8988T (cell line): ENCODE measurements at regions not wholly inside any gene's neighbourhood (a gene's known extent, or its start where the extent isn't known, plus 50 kb on each side); places are given as distances from the start of the nearest gene placed in this dataset.
"Not testable (repeated sequence)": the region's sequence is repeated elsewhere in the genome, so short reads cannot be mapped to it uniquely, and the experiment has no call there.

Source experiments
- DNase-seq: peaks from one replicate; pipeline ENCODE4 v3.0.0; 2011

DNA sequence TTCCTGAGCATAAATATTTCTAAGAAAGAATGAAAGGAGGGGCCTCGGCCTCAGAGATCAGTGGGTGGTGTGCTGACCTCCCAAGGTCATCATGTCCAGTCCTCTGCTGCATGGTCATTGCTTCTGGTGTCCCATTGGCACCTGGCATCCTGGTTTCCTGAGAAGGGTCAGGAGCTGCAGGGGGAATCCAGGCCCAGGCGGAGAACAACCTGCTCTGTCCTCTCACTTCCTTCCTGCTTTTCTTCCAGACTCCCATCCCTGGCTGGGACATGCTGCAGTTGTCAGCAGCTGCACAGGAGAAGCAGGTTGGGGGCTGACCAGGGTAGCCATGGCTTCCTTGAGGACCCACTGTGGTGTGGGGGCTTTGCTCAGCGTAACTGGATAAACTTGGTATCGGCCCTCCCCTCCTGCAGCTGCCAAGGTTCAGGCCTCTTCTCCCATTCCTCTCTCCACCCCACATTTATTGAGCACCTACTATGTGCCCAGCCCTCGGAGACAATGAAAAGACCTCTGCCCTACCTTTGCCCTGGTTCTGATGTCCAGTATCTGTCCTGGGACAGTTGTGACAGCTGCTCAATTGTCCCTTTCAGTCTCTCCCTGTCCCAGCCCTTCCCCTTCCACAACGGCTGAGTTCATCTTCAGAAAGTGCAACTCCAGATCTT is 155.2 kb downstream of the CEBPB start:
- DNase-seq = no peak

DNA sequence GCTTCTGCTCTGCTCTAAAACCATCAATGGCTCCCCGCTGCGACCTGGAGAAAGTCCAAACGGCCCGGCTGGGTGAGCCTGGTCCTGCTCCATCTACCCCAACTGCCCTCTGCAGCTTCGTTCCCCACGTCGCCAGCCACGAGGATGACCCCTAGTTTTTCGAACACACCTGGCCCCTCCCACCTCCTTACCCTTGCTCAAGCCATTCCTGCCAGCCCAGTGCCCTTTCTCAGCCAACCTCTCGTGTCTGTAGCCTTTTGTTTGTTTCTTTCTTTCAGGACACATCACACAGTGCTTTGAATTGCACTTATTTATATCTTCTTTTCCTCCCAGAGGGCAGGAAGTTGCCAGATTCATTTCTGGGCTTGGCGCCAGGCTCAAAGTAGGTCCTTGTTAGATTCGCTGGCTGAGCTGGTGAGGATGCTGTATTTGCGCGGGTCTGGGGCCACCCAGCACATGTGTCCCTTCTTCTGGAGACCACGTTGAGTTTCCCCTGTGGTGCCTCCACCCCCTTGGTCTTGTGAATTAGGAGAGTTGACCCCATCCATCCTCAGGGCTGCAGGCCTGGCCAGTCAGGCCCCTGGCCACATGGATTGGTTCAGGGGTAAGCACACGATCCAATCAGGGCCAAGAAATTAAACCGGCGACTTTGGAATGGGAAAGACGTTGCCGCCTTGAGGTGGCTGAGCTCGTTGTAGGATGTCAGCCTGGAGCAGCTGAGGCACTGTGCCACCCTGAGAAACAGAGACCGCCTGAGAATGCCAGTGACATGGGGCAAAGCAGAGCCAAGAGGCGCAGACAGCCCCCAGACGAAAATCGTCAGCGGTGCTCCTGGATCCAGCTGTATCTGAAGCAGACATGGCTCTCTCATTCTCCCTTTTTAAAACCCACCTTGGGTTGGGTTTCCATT is 156.0 kb downstream of the CEBPB start:
- no peak for DNase-seq

DNA sequence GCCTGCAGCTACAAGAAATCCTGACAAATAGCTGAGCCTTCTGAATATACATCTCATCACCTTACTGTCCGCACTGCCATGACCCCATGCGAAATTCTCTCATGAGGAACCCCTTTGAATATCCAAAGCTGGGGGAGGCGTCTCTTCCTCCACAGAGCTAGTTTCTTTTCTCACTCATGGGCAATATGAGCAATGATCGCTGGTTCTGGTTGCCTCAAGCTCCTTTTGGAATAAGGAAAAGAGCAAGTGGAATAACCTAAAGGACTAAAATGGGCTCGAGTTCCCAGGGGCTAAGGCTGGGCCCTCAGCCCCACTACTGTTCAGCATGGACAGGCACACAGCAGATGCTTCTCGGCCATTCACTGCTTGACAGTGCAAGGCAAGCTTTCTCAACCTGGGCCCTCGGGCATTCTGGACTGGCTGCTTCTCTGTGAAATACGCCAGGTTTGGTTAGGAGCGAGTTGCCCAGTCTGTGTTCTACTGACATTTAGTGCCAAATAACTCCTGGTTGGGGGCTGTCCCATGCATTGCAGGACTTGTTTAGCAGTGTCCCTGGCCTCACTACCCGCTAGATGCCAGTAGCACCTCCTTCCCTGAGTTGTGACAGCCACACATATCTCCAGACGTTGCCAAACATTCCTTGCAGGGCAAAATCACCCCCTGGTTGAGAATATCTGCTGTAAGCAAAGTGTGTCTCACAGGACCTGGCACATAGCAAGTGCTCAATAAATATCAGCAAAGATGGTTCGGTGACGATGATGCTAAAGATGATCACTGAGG is 156.8 kb downstream of the CEBPB start:
- DNase-seq = no peak

DNA sequence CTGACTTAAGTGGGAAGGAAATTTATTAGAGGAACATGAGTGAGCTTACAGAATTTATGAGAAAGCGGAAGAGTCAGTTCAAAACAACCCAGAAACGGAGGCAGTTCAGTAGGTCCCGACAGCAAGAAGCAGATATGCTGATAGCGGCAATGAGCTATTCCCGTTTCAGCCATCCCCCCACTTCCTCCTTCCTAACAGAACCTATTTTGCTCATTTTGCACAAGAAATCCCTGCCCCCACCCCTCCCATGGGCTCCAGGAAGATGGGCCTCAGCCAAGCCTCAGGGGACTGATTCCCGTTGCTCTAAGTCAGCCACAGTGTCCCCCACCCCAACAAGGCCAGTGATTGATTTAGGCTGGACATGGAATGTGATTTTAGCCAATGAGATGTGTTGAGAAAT is 157.5 kb downstream of the CEBPB start:
- DNase-seq = no peak

DNA sequence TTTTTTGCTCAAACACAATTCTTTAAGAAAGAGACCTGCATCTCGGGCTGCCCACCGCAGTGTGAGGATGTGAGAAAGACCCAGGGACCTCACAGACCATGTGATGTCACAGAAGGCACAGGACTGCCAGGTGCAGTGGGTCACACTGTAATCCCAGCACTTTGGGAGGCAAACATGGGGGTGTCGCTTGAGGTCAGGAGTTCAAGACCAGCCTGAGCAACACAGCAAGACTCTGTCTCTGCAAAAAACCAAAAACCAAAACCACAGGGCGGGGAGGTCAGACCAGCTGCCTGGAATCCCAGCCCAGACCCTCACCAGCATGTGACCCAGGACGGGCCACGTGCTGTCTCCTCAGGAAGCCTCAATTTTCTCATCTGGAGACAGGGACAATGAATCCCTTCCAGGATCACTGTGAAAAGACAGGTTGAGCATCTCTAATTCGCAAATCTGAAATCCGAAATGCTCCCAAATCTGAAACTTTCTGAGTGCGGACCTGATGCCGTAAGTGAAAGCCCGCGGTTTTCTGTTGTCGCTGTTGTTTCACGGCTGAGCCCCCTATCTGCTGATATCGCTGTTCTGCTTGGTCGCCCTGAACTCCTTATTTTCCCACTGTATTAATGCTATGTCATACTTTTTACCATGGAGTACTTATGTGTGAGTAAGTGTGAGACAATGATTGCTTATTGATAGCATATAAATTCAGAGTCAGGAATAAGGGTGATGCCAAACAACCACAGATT is 159.5 kb upstream of the PTPN1 start:
- no peak for DNase-seq

DNA sequence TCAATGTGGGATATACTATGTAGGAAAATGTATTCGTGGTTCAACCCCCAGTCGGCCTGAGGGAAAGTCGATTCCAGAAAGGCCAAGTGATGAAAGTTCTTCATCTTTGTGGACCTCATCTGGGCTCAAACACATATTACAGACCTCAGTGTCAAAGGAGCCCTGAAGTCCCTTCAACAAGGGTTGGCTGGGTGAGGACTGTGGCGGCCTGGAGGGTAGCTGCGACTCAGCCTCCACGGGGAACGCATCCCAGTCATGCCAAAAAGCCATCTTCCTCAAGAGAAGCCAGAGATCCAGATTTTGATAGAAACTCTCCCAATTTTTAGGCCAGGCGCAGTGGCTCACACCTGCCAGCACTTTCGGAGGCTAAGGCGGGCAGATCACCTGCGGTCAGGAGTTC is 158.6 kb upstream of the PTPN1 start:
- DNase-seq = no peak

DNA sequence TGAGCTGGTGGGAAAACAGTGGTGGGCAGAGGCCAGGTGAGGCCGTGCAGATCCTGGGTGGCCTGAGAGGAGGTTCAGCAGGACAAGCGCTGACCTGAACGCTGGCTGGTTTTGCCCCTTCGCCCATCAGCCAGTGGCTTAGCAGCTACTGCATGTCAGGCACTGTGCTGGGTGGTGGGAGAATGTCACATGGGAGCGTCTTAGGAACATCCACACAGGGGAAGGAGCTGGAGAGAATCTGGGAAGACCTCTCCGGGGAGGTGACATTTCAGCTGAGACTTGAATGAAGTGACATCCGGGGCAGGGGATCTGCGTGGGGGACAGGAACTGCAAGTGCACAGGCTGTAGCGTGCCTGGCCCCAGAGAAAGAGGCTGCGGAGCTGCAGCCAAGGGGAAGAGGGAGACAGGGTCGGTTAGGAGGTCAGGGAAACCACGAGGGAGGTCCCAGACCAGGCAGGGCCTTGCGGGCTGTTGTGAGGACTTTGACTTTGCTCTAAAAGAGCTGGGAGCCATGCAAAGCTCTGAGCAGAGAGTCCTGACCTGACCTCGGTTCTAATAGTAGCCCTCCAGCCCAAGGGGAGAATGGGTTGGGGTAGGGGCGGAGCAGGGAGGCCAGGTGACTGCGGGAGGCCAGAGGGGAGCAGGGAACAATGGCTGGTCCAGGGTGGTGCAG is 156.8 kb upstream of the PTPN1 start:
- DNase-seq = no peak

DNA sequence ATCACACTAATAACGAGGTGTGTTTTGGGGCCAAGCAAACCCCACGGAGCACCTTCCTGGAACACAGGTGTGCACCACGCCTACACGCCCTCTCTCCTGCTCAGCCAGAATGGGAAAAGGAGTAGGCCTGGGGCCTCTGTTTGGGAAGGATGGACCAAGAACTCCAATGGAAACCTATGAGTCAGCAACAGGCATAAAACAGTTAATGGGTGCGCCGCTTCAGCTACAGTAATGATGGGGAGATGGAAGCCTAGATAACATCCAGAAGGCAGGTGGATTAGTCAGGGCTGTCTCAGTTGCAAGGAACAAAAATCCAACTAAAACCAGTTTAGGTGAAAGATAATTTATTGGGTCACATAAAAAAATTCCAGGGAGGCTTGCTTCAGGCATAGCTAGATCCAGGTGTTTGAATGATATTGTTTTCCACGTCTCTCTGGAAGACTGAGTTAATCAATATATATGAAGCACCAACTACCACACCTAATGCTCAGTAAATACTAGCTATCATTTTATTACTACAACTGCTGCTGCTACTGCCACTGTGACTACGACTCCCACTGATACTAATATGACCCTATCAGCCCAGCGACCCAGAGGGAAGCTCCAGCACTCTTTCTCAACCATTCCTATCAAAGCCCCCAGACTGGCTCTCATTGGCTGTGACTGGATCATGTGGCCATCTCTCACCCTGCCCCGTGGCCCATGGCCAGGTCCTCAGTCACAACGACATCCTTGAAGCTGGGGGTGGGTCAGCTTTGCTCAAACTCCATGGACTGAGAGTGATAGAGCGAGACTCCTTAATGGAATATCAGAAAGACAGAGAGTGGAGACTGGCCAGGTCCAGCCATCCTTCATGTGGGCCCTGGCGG is 155.2 kb upstream of the PTPN1 start:
- DNase-seq = no peak

DNA sequence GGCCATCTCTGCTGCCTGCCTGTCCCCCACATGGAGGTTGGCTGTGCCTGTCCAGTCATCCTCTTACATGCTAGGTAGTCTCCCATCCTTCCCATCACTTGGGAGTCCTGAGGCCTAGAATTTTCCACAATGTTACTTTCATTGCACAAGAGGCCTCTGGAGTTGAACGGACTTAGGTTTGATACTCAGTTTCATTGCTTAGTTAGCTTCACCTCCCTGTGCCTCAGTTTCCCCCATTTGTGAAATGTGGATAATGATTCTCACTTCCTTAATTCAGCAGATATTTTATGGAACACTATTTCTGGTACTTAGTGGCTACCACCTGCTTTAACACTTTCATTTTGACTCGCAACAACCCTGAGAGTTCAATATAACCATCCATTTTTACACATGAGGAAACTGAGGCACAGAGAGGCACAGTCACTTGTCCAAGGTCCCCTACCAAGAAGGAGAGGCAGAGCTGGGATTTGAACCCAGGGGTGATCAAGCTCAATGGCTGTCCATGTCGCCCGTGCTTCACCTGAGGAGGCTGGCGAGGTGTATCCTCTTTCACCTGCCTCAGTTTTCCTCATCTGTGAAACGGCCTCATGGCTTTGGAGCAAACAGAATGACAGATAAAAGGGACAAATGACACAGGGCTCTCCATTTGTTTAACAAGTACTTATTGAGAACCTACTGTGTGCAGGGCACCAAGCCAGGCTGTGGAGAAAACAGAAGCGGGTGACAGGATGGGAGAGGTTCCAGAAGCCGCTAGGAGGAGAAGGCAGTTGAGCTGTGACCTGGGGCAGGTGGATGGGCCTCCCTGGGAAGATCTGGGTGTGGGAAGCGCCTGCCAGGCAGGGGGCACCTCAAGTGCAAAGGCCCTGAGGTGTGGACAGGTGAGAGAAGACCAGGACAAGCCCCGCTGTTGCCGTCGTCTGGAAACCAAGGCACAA is 154.3 kb upstream of the PTPN1 start:
- no peak for DNase-seq

DNA sequence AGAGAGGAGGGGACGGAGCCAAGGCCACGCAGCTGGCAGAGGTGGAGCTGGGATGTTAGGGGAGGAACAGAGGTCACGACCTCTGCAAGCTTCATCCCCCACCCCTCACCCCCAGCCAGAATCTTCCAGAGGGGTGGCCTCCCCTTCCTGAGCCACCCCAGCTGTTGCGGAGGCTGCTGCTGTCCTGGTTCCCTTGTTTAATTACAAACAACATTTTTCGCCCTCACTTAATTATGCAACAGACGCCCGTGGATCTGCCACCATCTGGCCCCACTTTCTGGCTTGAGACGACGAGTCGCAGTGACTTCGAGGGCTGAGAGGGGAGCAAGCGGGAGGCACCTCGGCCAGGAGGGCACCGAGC is 153.7 kb upstream of the PTPN1 start:
- no peak for DNase-seq

DNA sequence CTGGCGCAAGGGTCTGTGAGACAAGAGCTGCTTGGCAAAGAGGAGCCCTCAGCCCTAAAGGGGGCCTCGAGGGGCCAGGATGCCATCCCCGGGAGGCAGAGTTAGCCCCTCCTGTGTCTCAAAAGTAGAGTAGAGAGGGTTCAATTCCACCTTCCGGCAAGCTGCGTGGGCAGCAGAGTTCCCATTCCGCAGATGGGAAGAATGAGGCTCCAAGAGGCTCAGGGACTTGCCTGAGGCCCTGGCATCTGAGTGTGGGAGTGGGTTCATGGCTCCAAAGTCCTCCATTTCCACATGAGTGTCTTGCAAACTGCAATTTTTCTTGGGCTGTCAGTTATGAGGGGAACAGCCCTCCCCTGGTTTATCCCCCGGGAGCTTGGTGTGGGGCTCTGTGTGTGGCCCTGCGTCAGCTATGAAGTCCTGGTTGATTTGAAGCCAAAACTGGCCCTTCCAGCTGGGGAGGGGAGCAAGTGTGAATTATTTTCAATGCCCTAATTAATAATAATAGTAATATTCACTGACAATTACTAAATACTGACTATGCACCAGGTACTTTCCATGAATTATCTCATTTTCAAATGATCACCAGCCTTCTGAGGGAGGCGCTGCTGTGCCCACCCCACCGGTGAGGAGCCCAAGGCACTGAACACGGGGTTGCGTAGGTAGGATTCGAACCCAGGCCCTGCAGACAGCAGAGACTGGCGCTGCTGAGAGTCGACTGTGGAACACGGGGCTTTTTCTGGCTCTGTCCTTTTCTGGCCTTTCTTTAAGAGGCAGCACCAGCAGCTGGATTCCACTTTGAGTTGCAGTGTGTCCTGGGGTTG is 153.0 kb upstream of the PTPN1 start:
- DNase-seq = no peak

DNA sequence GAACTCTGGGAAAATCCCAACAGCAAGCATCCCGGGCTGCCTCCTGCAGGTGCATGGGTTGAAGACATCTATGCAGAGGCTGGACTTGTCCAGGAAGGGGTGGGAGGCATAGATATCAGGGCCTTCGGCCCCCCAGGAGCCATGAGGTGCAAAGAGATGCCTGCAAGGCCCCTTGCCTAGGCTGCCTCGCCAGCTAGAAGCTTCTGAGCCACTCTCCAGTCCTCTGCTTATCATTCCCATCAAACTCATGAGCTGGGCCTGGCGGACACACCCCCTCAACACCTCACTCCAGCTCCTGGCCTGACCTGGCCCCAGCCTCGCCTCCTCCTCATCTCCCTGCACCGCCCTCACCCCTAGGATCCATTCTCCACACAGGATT is 152.4 kb upstream of the PTPN1 start:
- DNase-seq = no peak

DNA sequence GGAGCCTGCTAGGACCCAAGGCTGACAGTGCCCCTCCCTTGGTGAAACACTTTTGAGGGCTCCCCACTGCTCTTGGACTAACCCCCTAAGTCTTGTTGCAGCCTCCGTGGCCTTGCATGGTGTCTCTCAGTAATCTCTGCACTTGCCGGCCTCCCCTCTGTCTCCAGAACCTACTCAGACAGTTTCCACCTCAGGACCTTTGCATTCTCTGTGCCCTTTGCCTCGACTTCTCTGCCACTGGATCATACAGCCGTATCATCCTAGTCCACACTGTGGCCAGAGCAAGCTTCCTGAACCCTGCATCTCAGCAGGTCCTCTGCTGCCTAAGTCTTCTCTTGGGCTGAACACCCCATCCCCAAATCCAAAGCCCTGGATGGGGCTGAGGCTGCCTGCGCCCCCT is 152.0 kb upstream of the PTPN1 start:
- DNase-seq = no peak

DNA sequence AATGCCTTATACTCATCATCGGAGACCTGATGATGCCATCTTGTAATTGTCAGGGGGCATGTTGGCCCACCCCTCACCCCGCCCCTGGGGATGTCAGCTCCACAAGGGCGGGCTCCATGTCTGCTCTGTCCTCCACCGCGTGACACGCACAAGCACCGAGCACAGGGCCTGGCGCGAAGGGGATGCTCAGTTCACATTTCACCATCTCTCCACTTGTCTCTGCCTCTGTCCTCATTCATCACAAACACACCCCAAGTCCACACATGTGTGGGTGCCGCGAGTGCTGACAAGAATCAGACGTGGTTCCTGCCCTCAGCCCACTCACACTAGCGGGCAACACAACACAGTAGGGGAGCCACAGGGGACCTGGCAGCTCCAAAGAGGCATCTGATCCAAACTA is 151.2 kb upstream of the PTPN1 start:
- no peak for DNase-seq

DNA sequence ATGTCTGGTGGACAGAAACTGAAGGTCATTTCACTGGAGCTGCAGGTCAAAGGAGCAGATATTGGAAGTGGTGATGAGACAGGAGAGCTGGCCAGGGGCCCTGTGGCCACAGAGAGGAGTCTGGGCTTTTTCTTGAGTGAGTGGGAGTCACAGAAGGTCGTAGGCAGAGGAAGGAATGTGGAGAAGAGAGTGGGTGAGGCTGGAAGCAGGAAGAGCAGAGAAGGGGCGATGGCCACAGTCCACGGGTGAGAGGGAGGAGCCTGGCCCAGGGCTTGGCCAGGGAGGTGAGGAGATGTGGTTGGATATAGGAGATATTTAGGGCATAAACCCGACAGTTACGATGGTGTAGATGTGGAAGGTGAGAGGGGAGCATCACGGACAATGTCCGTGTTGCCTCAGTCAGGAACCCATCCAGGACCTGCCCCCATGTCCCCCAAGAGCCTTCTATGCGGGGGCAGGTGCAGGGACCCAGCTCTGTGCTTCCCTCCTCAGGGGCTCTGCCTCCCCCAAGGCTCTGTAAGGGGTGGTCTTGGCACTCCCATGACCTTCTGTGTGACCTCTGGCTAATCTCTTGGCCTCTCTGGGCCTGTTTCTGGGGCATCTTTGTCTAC is 150.5 kb upstream of the PTPN1 start:
- no peak for DNase-seq

DNA sequence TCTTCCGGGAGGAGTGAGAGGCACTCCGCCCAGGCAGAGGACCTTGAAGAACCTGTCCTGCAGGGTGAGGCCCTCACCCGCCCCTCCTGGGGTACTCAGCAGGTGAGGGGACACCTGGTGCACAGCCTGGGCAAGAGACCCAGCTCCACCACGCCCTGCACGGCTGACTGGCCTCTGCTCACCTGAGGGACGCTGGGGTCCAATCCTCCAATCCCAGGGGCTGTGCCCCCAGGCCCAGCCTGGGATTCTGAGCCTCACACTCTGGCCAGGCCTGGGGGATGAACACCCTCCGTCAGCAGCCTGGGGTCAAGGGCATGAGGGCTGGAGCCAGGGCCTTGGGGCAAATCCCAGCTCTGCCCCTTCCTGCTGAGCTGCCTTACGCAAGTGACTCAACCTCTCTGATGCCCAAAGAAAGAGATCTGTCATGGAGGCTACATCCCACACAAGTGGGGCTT is 149.9 kb upstream of the PTPN1 start:
- no peak for DNase-seq

DNA sequence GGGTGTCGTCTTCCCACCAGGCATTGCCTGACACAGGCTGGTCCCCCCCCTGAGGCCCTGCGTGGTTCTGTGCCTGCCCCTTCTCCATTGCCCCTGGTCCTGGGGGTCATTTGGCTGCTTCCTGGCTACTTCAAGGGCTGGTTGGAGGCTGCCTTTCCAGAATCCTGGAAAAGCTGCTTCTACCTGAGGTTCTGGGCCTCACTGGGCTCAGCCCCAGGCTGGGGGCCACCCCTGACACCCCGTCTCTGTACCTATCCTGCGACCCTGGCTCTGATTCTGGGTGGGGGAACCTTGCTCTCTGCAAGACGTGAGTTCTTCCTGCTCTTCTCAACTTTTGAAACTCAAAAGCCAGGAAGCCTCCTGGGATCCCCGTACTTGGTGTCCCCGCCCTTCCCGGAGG is 149.3 kb upstream of the PTPN1 start:
- DNase-seq = no peak

DNA sequence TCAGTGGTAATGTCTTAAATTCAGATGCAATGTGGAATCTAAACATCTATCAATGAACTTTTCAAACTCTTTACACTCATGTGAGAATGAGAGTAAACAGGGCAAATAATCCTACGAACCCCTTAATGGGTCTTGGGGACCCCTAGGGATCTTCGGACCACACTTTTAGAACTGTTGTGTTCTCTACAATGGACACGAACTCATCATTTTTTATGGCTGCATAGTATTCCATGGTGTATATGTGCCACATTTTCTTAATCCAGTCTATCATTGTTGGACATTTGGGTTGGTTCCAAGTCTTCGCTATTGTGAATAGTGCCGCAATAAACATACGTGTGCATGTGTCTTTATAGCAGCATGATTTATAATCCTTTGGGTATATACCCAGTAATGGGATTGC is 148.0 kb upstream of the PTPN1 start:
- DNase-seq = not testable (repeated sequence)

DNA sequence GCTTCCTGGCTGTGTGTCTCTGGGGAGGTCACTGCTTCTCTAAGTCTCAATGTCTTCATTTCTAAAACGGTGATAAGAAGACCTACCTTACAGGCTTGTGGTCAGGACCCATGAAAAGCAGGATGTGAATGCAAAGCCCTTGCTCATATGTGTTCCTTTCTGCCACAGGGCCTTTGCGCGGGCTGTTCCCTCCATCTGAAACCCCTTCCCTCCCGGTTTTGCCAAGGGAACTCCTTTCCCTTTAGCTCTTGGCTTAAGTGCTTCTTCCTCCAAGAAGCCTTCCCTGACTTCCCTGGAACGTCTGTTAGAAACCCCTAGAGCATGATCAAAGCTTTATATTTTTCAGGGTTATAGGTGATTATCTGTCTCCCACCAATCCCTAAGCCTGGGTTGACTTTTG is 147.2 kb upstream of the PTPN1 start:
- no peak for DNase-seq
